ENCODE measurements at regions not wholly inside any gene's neighbourhood (a gene's known extent, or its start where the extent isn't known, plus 50 kb on each side); places are given as distances from the start of the nearest gene placed in this dataset.

GRCh38 chr18:39051013-39051412, 1485.4 kb upstream of the CELF4 start:
- DNase-seq (ENCODE audit: low spot score) (no peak), ATAC-seq (no peak)
- Histone ChIP-seq H3K9me2 (ENCODE audit: insufficient read depth) (peaks cover 9% of the 10 kb centered on the region; the same call in 1 of the 2 replicates), H3K79me2 (replicated peaks; ENCODE audit: insufficient read depth) (no peaks in the 10 kb centered on the region), H3K4me1 (ENCODE audit: insufficient read depth) (peaks cover 6% of the 10 kb centered on the region; the same call in 1 of the 2 replicates), H3K4me3 (no peak overlapping the region), H4K20me1 (replicated peaks; ENCODE audit: insufficient read depth) (no peaks in the 10 kb centered on the region), H3K27ac (ENCODE audit: low read depth) (no peak overlapping the region), H3F3A (replicated peaks; ENCODE audit: low read depth) (no peaks in the 10 kb centered on the region), H3K27me3 (ENCODE audit: insufficient read depth) (no peaks in the 10 kb centered on the region), H3K36me3 (ENCODE audit: insufficient read depth) (no peaks in the 10 kb centered on the region), H2AFZ (no peak overlapping the region), H3K4me2 (no peak overlapping the region)
- Mint-ChIP-seq H3K9me3 (no peaks in the 10 kb centered on the region), H3K4me3 (no peak overlapping the region), H3K27me3 (ENCODE audit: insufficient read depth, low read depth, poor library complexity) (no peaks in the 10 kb centered on the region), H3K27ac (no peak overlapping the region), H3K4me1 (peaks cover 2% of the 10 kb centered on the region; the same call in 1 of the 3 replicates), H3K36me3 (ENCODE audit: low read depth) (no peaks in the 10 kb centered on the region)
- TF ChIP-seq NANOG (IDR thresholded peaks at IDR 0.05; ENCODE audit: borderline replicate concordance), result no peak
- TF ChIP-seq REST (IDR thresholded peaks at IDR 0.05; ENCODE audit: unreplicated experiment), result no peak
- TF ChIP-seq ZNF114 (CRISPR knock-in tag; IDR thresholded peaks at IDR 0.05), result no peak
- TF ChIP-seq EZH2 (IDR thresholded peaks at IDR 0.05; ENCODE audit: low read depth, unreplicated experiment), result no peak
- no peak for TF ChIP-seq POLR2AphosphoS5 (IDR thresholded peaks at IDR 0.05; ENCODE audit: low read depth)
- no peak for TF ChIP-seq EZH2phosphoT487 (IDR thresholded peaks at IDR 0.05; ENCODE audit: unreplicated experiment)
- no peak for TF ChIP-seq CREB1 (CRISPR knock-in tag; IDR thresholded peaks at IDR 0.05; ENCODE audit: low read depth)
- no peak for TF ChIP-seq STAT1 (IDR thresholded peaks at IDR 0.05; ENCODE audit: unreplicated experiment)
- no peak for TF ChIP-seq JUNB (IDR thresholded peaks at IDR 0.05; ENCODE audit: unreplicated experiment)
- TF ChIP-seq ETS1 (IDR thresholded peaks at IDR 0.05), result no peak

GRCh38 chr18:39039813-39040212, 1474.2 kb upstream of the CELF4 start:
- no peaks in the 10 kb centered on the region for H4K20me1 ChIP-seq (replicated peaks; ENCODE audit: insufficient read depth)
- DNase-seq (ENCODE audit: low spot score), result no peak
- Mint-ChIP-seq H3K27ac (no peak overlapping the region), H3K27me3 (ENCODE audit: insufficient read depth, low read depth, poor library complexity) (no peaks in the 10 kb centered on the region), H3K9me3 (no peaks in the 10 kb centered on the region), H3K36me3 (ENCODE audit: low read depth) (no peaks in the 10 kb centered on the region), H3K4me3 (no peak overlapping the region), H3K4me1 (no peaks in the 10 kb centered on the region)
- no peaks in the 10 kb centered on the region for H3K27me3 ChIP-seq (ENCODE audit: insufficient read depth)
- H3K9me2 ChIP-seq (ENCODE audit: insufficient read depth), result no peaks in the 10 kb centered on the region; the same call in 1 of the 2 replicates
- no peaks in the 10 kb centered on the region for H3K4me1 ChIP-seq (ENCODE audit: insufficient read depth)
- no peak overlapping the region for H3K4me2 ChIP-seq
- H3K4me3 ChIP-seq, result no peak overlapping the region
- no peaks in the 10 kb centered on the region for H3K36me3 ChIP-seq (ENCODE audit: insufficient read depth)
- no peaks in the 10 kb centered on the region for H3F3A ChIP-seq (replicated peaks; ENCODE audit: low read depth)
- H3K79me2 ChIP-seq (replicated peaks; ENCODE audit: insufficient read depth), result no peaks in the 10 kb centered on the region
- ATAC-seq, result no peak
- no peak overlapping the region for H2AFZ ChIP-seq
- no peak overlapping the region for H3K27ac ChIP-seq (ENCODE audit: low read depth)
- TF ChIP-seq REST (IDR thresholded peaks at IDR 0.05; ENCODE audit: unreplicated experiment), result no peak

All from GM23338 (cell line).